OCI-LY7 (cell line): ENCODE measurements at regions not wholly inside any gene's neighbourhood (a gene's known extent, or its start where the extent isn't known, plus 50 kb on each side); places are given as distances from the start of the nearest gene placed in this dataset.
"Not testable (repeated sequence)": the region's sequence is repeated elsewhere in the genome, so short reads cannot be mapped to it uniquely, and the experiment has no call there.

Source experiments
- BruUV-seq: library from RNA; stranded (reverse); fragments of 400-500 nt; replicated peaks from 2 replicates; lab custom pipeline; 2021; lab: Mats Ljungman, UMichigan
- CTCF ChIA-PET: fragments of 300-600 bp; sonication (Branson Sonifier 250); formaldehyde crosslinking; loops from one replicate; lab custom pipeline; 2022; ENCODE audit warnings: antibody characterized with exemption; ENCODE audit not compliant: unreplicated experiment; lab: Charles Lee
- POLR2A ChIA-PET: fragments of 300-600 bp; sonication (Branson Sonifier 250); formaldehyde crosslinking; loops from one replicate; lab custom pipeline; 2022; ENCODE audit warnings: antibody characterized with exemption; lab: Charles Lee
- DNase-seq: peaks from one replicate; pipeline ENCODE4 v3.0.0-alpha.2; 2015; ENCODE audit warnings: low spot score
- H2AFZ ChIP-seq: fragments of 200-600 bp; sonication (generic), shearing (Covaris generic); 2 replicates; pipeline ENCODE4 v1.6.1; 2014; ENCODE audit warnings: mild to moderate bottlenecking, antibody characterized with exemption, low read length, moderate library complexity
- H3K27ac ChIP-seq: fragments of 200-600 bp; sonication (generic); 2 replicates; pipeline ENCODE4 v1.5.1; 2014; ENCODE audit warnings: mixed run types, low read depth, mild to moderate bottlenecking, moderate library complexity, low read length, inconsistent platforms; ENCODE audit not compliant: poor library complexity, severe bottlenecking
- H3K36me3 ChIP-seq: fragments of 200-600 bp; sonication (generic); 2 replicates; pipeline ENCODE4 v1.6.1; 2014; ENCODE audit warnings: mild to moderate bottlenecking, antibody characterized with exemption, low read length, moderate library complexity, mixed read lengths; ENCODE audit not compliant: insufficient read depth
- H3K4me1 ChIP-seq: fragments of 200-600 bp; sonication (generic); 2 replicates; pipeline ENCODE4 v1.5.1; 2014; ENCODE audit warnings: mild to moderate bottlenecking, low read length; ENCODE audit not compliant: insufficient read depth, poor library complexity, severe bottlenecking
- H3K4me2 ChIP-seq: fragments of 200-600 bp; sonication (generic); 2 replicates; pipeline ENCODE4 v1.6.1; 2014; ENCODE audit warnings: mild to moderate bottlenecking, low read length
- H3K4me3 ChIP-seq: fragments of 200-600 bp; sonication (generic); 2 replicates; pipeline ENCODE4 v1.5.1; 2014; ENCODE audit warnings: mild to moderate bottlenecking, low read depth, low read length; ENCODE audit not compliant: poor library complexity, severe bottlenecking
- H3K79me2 ChIP-seq: fragments of 200-600 bp; sonication (generic); 2 replicates; pipeline ENCODE4 v1.6.1; 2016; ENCODE audit warnings: low read depth, mild to moderate bottlenecking, low read length, moderate library complexity, mixed read lengths; ENCODE audit not compliant: insufficient read depth
- H3K9me2 ChIP-seq: fragments of 200-600 bp; sonication (generic); 2 replicates; pipeline ENCODE4 v1.6.1; 2016; ENCODE audit warnings: mild to moderate bottlenecking, low read length, mixed read lengths; ENCODE audit not compliant: insufficient read depth
- H3K9me3 ChIP-seq: fragments of 200-600 bp; sonication (generic); 2 replicates; pipeline ENCODE4 v1.6.1; 2014; ENCODE audit warnings: mild to moderate bottlenecking, mixed run types, low read length, mixed read lengths
- H4K20me1 ChIP-seq: fragments of 200-600 bp; sonication (generic); 2 replicates; pipeline ENCODE4 v1.6.1; 2014; ENCODE audit warnings: mild to moderate bottlenecking, antibody characterized with exemption, low read length, moderate library complexity, mixed read lengths; ENCODE audit not compliant: insufficient read depth
- CTCF ChIP-seq: fragments of 200-600 bp; sonication (generic); conservative IDR thresholded peaks from 2 replicates; pipeline ENCODE4 v1.5.1; 2014; ENCODE audit warnings: mild to moderate bottlenecking, antibody characterized with exemption, low read length, moderate library complexity, mixed read lengths
- EZH2phosphoT487 ChIP-seq: fragments of 200-600 bp; sonication (generic); IDR thresholded peaks from 2 replicates; pipeline ENCODE4 v1.6.1; 2018; ENCODE audit warnings: low read depth, borderline replicate concordance, mild to moderate bottlenecking, mixed run types, antibody characterized with exemption, low read length, moderate library complexity, mixed read lengths
- intact Hi-C: fragments of 100-400 bp; cut with micrococcal nuclease; formaldehyde crosslinking; loops from one replicate; pipeline ENCODE4 v1.10.0; 2022; ENCODE audit not compliant: unreplicated experiment

- ChIA-PET CTCF (no interaction called here), POLR2A (interaction anchor here (0.6 kb wide), 1 partner anchor 1206 kb away, joined by 7 read pairs; no protein-coding TSS in a partner anchor)
- Histone ChIP-seq H4K20me1 (no peaks in the 10 kb centered on the region), H3K79me2 (no peaks in the 10 kb centered on the region), H3K9me2 (no peaks in the 10 kb centered on the region), H3K27ac (no peak overlapping the region), H3K4me1 (no peaks in the 10 kb centered on the region), H2AFZ (no peak overlapping the region), H3K4me3 (no peak overlapping the region), H3K36me3 (no peaks in the 10 kb centered on the region), H3K4me2 (no peak overlapping the region), H3K9me3 (no peaks in the 10 kb centered on the region)
- no peak for DNase-seq
- intact Hi-C loops = no loop called here
- TF ChIP-seq EZH2phosphoT487 (no peak), CTCF (no peak)
- no TSS peak for BruUV-seq
Observed at GRCh38 chr7:51545131-51545530, 228.5 kb upstream of the COBL start.

- POLR2A ChIA-PET = no interaction called here
- intact Hi-C loops = no loop called here
Observed at GRCh38 chr7:51543801-51544553, 227.4 kb upstream of the COBL start.

GRCh38 chr7:51540906-51541305 lies 224.3 kb upstream of the COBL start:
- H3K9me2 ChIP-seq, H3K9me3 ChIP-seq, H3K4me1 ChIP-seq, BruUV-seq, DNase-seq, intact Hi-C loops, H3K27ac ChIP-seq, H3K4me3 ChIP-seq, H3K4me2 ChIP-seq, H3K36me3 ChIP-seq, CTCF ChIA-PET, H3K79me2 ChIP-seq, H2AFZ ChIP-seq, POLR2A ChIA-PET, H4K20me1 ChIP-seq: not testable (repeated sequence)

More at GRCh38 chr7:51543801-51544553, 227.4 kb upstream of the COBL start:
- BruUV-seq = no TSS peak
- Histone ChIP-seq H3K36me3 (no peaks in the 10 kb centered on the region), H3K79me2 (no peaks in the 10 kb centered on the region), H3K4me1 (no peaks in the 10 kb centered on the region), H3K27ac (no peak overlapping the region), H3K9me2 (no peaks in the 10 kb centered on the region), H4K20me1 (no peaks in the 10 kb centered on the region), H3K4me3 (no peak overlapping the region), H3K9me3 (no peaks in the 10 kb centered on the region), H2AFZ (no peak overlapping the region), H3K4me2 (no peak overlapping the region)
- no peak for DNase-seq
- TF ChIP-seq CTCF = no peak
- no peak for TF ChIP-seq EZH2phosphoT487
- CTCF ChIA-PET = no interaction called here
